Hindlimb muscle (tissue), 1 donor: ENCODE measurements at regions not wholly inside any gene's neighbourhood (a gene's known extent, or its start where the extent isn't known, plus 50 kb on each side); places are given as distances from the start of the nearest gene placed in this dataset.

Experiments
- DNase-seq: peaks from one replicate; pipeline ENCODE4 v3.0.0-alpha.2; 2013

- DNase-seq = no peak
Observed at GRCh38 chr11:134466610-134467567, 54.8 kb upstream of the B3GAT1 start.

GRCh38 chr11:134466156-134466555, 54.1 kb upstream of the B3GAT1 start:
- DNase-seq = no peak

- no peak for DNase-seq
Observed at GRCh38 chr11:134464981-134465730, 53.1 kb upstream of the B3GAT1 start.

GRCh38 chr11:134464196-134464595, 52.2 kb upstream of the B3GAT1 start:
- no peak for DNase-seq

GRCh38 chr11:134463716-134464115, 51.7 kb upstream of the B3GAT1 start:
- no peak for DNase-seq
